HCT116 (cell line): ENCODE measurements at regions not wholly inside any gene's neighbourhood (a gene's known extent, or its start where the extent isn't known, plus 50 kb on each side); places are given as distances from the start of the nearest gene placed in this dataset.

Experiments used
- ATAC-seq: fragments of 200-7000 bp; cut with Tn5 transposase; 2 replicates; pipeline ENCODE4 v1.9.1; 2020; ENCODE audit warnings: mild to moderate bottlenecking, moderate library complexity
- BruUV-seq: library from RNA; stranded (reverse); fragments of 400-500 nt; replicated peaks from 2 replicates; lab custom pipeline; 2021; lab: Mats Ljungman, UMichigan
- CTCF ChIA-PET: fragments of 300-600 bp; sonication (Branson Sonifier 250); formaldehyde crosslinking; loops from one replicate; lab custom pipeline; 2021; ENCODE audit warnings: antibody characterized with exemption; lab: Charles Lee
- POLR2A ChIA-PET: fragments of 300-600, 350-600 bp; sonication (Branson Sonifier 250); formaldehyde crosslinking; loops from one replicate; lab custom pipeline; 2021; ENCODE audit warnings: antibody characterized with exemption; lab: Charles Lee
- RAD21 ChIA-PET, 2 experiments: fragments of 300-600 bp; sonication (Branson Sonifier 250); formaldehyde crosslinking; loops; one replicate each; lab custom pipeline; 2023; ENCODE audit warnings: low total read pairs in 2 of 2; ENCODE audit not compliant: uncharacterized antibody in 2 of 2, unreplicated experiment in 2 of 2, low non-redundant PET in 1 of 2; lab: Charles Lee
- DNase-seq: peaks from one replicate; pipeline ENCODE4 v3.0.0-alpha.2; 2010; ENCODE audit warnings: low read depth, low spot score
- H2AFZ ChIP-seq: fragments of 200-600 bp; shearing (Covaris generic), sonication (generic); 2 replicates; pipeline ENCODE4 v1.6.1; 2017; ENCODE audit warnings: low read depth, mixed run types, mixed read lengths, antibody characterized with exemption, low read length; ENCODE audit not compliant: poor library complexity, severe bottlenecking
- H3K27ac ChIP-seq: 2 replicates; pipeline ENCODE4 v1.5.1; 2012; ENCODE audit warnings: low read depth, low read length
- H3K27me3 ChIP-seq: fragments of 200-600 bp; sonication (generic); 2 replicates; pipeline ENCODE4 v1.6.1; 2016; ENCODE audit warnings: mixed run types, low read length, mixed read lengths; ENCODE audit not compliant: insufficient read depth
- H3K36me3 ChIP-seq, 2 experiments: fragments of 200-500 bp in 1 of 2; fragments of 200-600 bp in 1 of 2; sonication (Bioruptor generic) in 1 of 2; sonication (generic) in 1 of 2; 2 replicates each; pipeline versions ENCODE4 v1.5.1 to v1.6.1; 2014 to 2016; ENCODE audit warnings: low read length in 2 of 2, inconsistent platforms in 1 of 2, mixed read lengths in 1 of 2, mixed run types in 1 of 2; ENCODE audit not compliant: insufficient read depth in 2 of 2, control insufficient read depth in 1 of 2
- H3K4me1 ChIP-seq, 2 experiments: fragments of 200-600 bp in 1 of 2; sonication (generic) in 1 of 2; 2 replicates each; pipeline versions ENCODE4 v1.5.1 to v1.6.1; 2012 to 2017; ENCODE audit warnings: low read length in 2 of 2, inconsistent platforms in 1 of 2, mild to moderate bottlenecking in 1 of 2, mixed read lengths in 1 of 2, mixed run types in 1 of 2, moderate library complexity in 1 of 2; ENCODE audit not compliant: insufficient read depth in 2 of 2, control insufficient read depth in 1 of 2
- H3K4me2 ChIP-seq: fragments of 200-600 bp; sonication (generic); 2 replicates; pipeline ENCODE4 v1.6.1; 2017; ENCODE audit warnings: mixed run types, low read length, mixed read lengths
- H3K4me3 ChIP-seq, 2 experiments: fragments of 200-600 bp in 1 of 2; sonication (generic) in 1 of 2; replicated peaks in 1 of 2; 2 replicates each; pipeline ENCODE4 v1.5.1; 2011 to 2016; ENCODE audit warnings: low read length in 2 of 2, control low read depth in 1 of 2, low read depth in 1 of 2, mild to moderate bottlenecking in 1 of 2, mixed read lengths in 1 of 2, mixed run types in 1 of 2
- H3K79me2 ChIP-seq: fragments of 200-600 bp; sonication (generic); 2 replicates; pipeline ENCODE4 v1.6.1; 2017; ENCODE audit warnings: mild to moderate bottlenecking, mixed run types, low read length, moderate library complexity, mixed read lengths; ENCODE audit not compliant: insufficient read depth
- H3K9ac ChIP-seq: fragments of 200-600 bp; sonication (generic); 2 replicates; pipeline ENCODE4 v1.6.1; 2016; ENCODE audit warnings: low read length, mixed read lengths
- H3K9me2 ChIP-seq: fragments of 200-600 bp; sonication (generic), shearing (Covaris generic); 2 replicates; pipeline ENCODE4 v1.6.1; 2017; ENCODE audit warnings: mixed run types, mild to moderate bottlenecking, moderate library complexity; ENCODE audit not compliant: insufficient read depth
- H3K9me3 ChIP-seq, 2 experiments: fragments of 200-500 bp in 1 of 2; fragments of 200-600 bp in 1 of 2; sonication (Bioruptor generic) in 1 of 2; sonication (generic) in 1 of 2; 2 replicates each; pipeline ENCODE4 v1.6.1; 2014 to 2017; ENCODE audit warnings: low read length in 2 of 2, mixed read lengths in 2 of 2, inconsistent platforms in 1 of 2, low read depth in 1 of 2, mild to moderate bottlenecking in 1 of 2, mixed run types in 1 of 2, moderate library complexity in 1 of 2; ENCODE audit not compliant: control insufficient read depth in 1 of 2, insufficient read depth in 1 of 2
- H4K20me1 ChIP-seq: fragments of 200-600 bp; sonication (generic), shearing (Covaris generic); 2 replicates; pipeline ENCODE4 v1.6.1; 2017; ENCODE audit warnings: mixed run types, mild to moderate bottlenecking, moderate library complexity; ENCODE audit not compliant: insufficient read depth
- CBX3 ChIP-seq: IDR thresholded peaks from 2 replicates; pipeline ENCODE4 v1.6.1; 2012; ENCODE audit warnings: low read depth
- EZH2 ChIP-seq: fragments of 200-600 bp; sonication (generic); IDR thresholded peaks from 2 replicates; pipeline ENCODE4 v1.6.1; 2017; ENCODE audit warnings: antibody characterized with exemption, mixed run types
- FOSL1 ChIP-seq: IDR thresholded peaks from 2 replicates; pipeline ENCODE4 v1.6.1; 2012; ENCODE audit warnings: low read depth
- POLR2A ChIP-seq: IDR thresholded peaks from 2 replicates; pipeline ENCODE4 v1.7.0; 2011; ENCODE audit warnings: borderline replicate concordance; ENCODE audit not compliant: insufficient read depth, insufficient read length; ENCODE audit errors: extremely low read depth
- RAD21 ChIP-seq: IDR thresholded peaks from 2 replicates; pipeline ENCODE4 v1.6.1; 2012; ENCODE audit warnings: low read depth, mild to moderate bottlenecking
- REST ChIP-seq: IDR thresholded peaks from 2 replicates; pipeline ENCODE4 v1.6.1; 2012; ENCODE audit warnings: low read depth
- SIN3A ChIP-seq: IDR thresholded peaks from 2 replicates; pipeline ENCODE4 v1.6.1; 2012; ENCODE audit warnings: low read depth
- SP1 ChIP-seq: IDR thresholded peaks from 2 replicates; pipeline ENCODE4 v1.6.1; 2012; ENCODE audit warnings: low read depth
- TCF7L2 ChIP-seq: IDR thresholded peaks from 2 replicates; pipeline ENCODE4 v1.7.0; 2011; ENCODE audit warnings: borderline replicate concordance, inconsistent platforms; ENCODE audit not compliant: insufficient read depth, insufficient read length; ENCODE audit errors: extremely low read depth
- YY1 ChIP-seq: IDR thresholded peaks from 2 replicates; pipeline ENCODE4 v1.6.1; 2011; ENCODE audit warnings: low read length, low read depth, moderate library complexity, mild to moderate bottlenecking; ENCODE audit not compliant: insufficient replicate concordance; ENCODE audit errors: extremely low read depth
- ZBTB33 ChIP-seq: IDR thresholded peaks from 2 replicates; pipeline ENCODE4 v1.6.1; 2011; ENCODE audit warnings: mild to moderate bottlenecking, low read length, moderate library complexity; ENCODE audit not compliant: insufficient replicate concordance; ENCODE audit errors: extremely low read depth
- ZFX ChIP-seq: fragments of 450-650 bp; IDR thresholded peaks from 2 replicates; pipeline ENCODE4 v1.6.1; 2017
- intact Hi-C: fragments of 100-400 bp; cut with micrococcal nuclease; formaldehyde crosslinking; loops from 2 replicates; pipeline ENCODE4 v1.10.0; 2022

GRCh38 chr7:81029511-81029910 lies 110.7 kb upstream of the SEMA3C start:
- Histone ChIP-seq H3K27ac (no peak overlapping the region), H3K36me3 (no peaks in the 10 kb centered on the region), H3K9me3 (no peaks in the 10 kb centered on the region), H3K4me3 (no peak overlapping the region), H3K79me2 (no peaks in the 10 kb centered on the region), H4K20me1 (no peaks in the 10 kb centered on the region), H2AFZ (no peak overlapping the region), H3K4me1 (no peaks in the 10 kb centered on the region), H3K9me2 (no peaks in the 10 kb centered on the region), H3K4me2 (no peak overlapping the region), H3K9ac (no peak overlapping the region), H3K27me3 (no peaks in the 10 kb centered on the region)
- ChIA-PET POLR2A (no interaction called here), CTCF (no interaction called here), RAD21 (no interaction called here)
- TF ChIP-seq SIN3A (no peak), REST (no peak)
- BruUV-seq: no TSS peak
- intact Hi-C loops: no loop called here
- ATAC-seq (no peak), DNase-seq (no peak)

DNA sequence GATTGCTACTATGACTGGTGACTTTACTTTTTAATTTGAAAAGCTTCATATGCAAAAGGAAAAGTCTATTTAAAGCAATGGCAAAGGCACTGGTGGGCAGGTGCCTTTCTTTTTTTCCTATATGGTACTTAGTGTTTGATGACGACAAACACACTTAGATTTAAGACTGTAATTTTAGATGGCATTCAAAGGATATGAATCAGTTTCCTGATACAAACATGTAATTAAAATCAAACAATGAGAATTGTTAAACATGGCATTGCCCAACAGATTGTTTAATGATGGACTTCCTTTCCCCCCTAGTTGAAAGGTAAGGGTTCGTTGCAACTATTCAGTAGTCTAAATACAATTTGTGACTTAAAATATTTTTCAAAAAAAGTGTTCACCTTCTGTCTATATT lies 106.5 kb upstream of the SEMA3C start:
- H3K9ac ChIP-seq: no peak overlapping the region
- H4K20me1 ChIP-seq: no peaks in the 10 kb centered on the region
- intact Hi-C loops: no loop called here
- H3K4me1 ChIP-seq: no peaks in the 10 kb centered on the region
- no peak overlapping the region for H2AFZ ChIP-seq
- no peaks in the 10 kb centered on the region for H3K79me2 ChIP-seq
- no peak overlapping the region for H3K4me3 ChIP-seq
- H3K27ac ChIP-seq: no peak overlapping the region
- no peaks in the 10 kb centered on the region for H3K9me2 ChIP-seq
- H3K27me3 ChIP-seq: no peaks in the 10 kb centered on the region
- CTCF ChIA-PET: no interaction called here
- RAD21 ChIA-PET: no interaction called here
- H3K4me2 ChIP-seq: no peak overlapping the region
- no peak for ATAC-seq
- POLR2A ChIA-PET: no interaction called here
- BruUV-seq: no TSS peak
- H3K9me3 ChIP-seq: no peaks in the 10 kb centered on the region
- H3K36me3 ChIP-seq: no peaks in the 10 kb centered on the region
- no peak for DNase-seq
- TF ChIP-seq ZBTB33: no peak
- TF ChIP-seq TCF7L2: no peak
- TF ChIP-seq FOSL1: no peak
- no peak for TF ChIP-seq EZH2
- TF ChIP-seq POLR2A: no peak
- TF ChIP-seq REST: no peak
- TF ChIP-seq SP1: no peak
- TF ChIP-seq ZFX: no peak
- no peak for TF ChIP-seq YY1
- TF ChIP-seq RAD21: no peak
- no peak for TF ChIP-seq SIN3A
- TF ChIP-seq CBX3: no peak
